SK-N-SH (cell line): ENCODE measurements at regions not wholly inside any gene's neighbourhood (a gene's known extent, or its start where the extent isn't known, plus 50 kb on each side); places are given as distances from the start of the nearest gene placed in this dataset.

Experiments
- CTCF ChIA-PET: fragments of 300-600, 350-600 bp; formaldehyde crosslinking; extraction: SDS; loops from one replicate; lab custom pipeline; 2021; lab: Yijun Ruan, JAX
- POLR2A ChIA-PET: fragments of 350-600 bp; sonication (Branson Sonifier 250); formaldehyde crosslinking; extraction: SDS; loops from one replicate; lab custom pipeline; 2020; ENCODE audit warnings: antibody characterized with exemption, inconsistent platforms; lab: Yijun Ruan, JAX
- DNase-seq: peaks from one replicate; pipeline ENCODE4 v3.0.0; 2012
- H2AFZ ChIP-seq: fragments of 200-600 bp; sonication (generic); 2 replicates; pipeline ENCODE4 v1.8.1; 2016; ENCODE audit warnings: antibody characterized with exemption, mild to moderate bottlenecking, low read depth
- H3F3A ChIP-seq: fragments of 200-600 bp; sonication (generic); replicated peaks from 2 replicates; pipeline ENCODE3; 2016; ENCODE audit warnings: antibody characterized with exemption, mild to moderate bottlenecking; ENCODE audit not compliant: insufficient read depth
- H3K27ac ChIP-seq, 2 experiments: fragments of 200-500 bp in 1 of 2; fragments of 200-600 bp in 1 of 2; sonication (Bioruptor generic) in 1 of 2; sonication (generic), shearing (Covaris generic) in 1 of 2; 2 replicates each; pipeline versions ENCODE4 v1.5.1 to v1.6.1; 2014 to 2016; ENCODE audit warnings: low read depth in 2 of 2, inconsistent platforms in 1 of 2, low read length in 1 of 2, mild to moderate bottlenecking in 1 of 2, mixed read lengths in 1 of 2
- H3K27me3 ChIP-seq: fragments of 200-600 bp; sonication (generic), shearing (Covaris generic); 2 replicates; pipeline ENCODE4 v1.6.1; 2016; ENCODE audit warnings: mixed run types; ENCODE audit not compliant: insufficient read depth
- H3K36me3 ChIP-seq, 2 experiments: fragments of 200-500 bp in 1 of 2; fragments of 200-600 bp in 1 of 2; sonication (Bioruptor generic) in 1 of 2; sonication (generic) in 1 of 2; replicated peaks in 1 of 2; 2 replicates each; pipeline versions ENCODE3 to v1.5.1; 2014 to 2016; ENCODE audit warnings: low read length in 1 of 2, mild to moderate bottlenecking in 1 of 2; ENCODE audit not compliant: insufficient read depth in 2 of 2, control insufficient read depth in 1 of 2
- H3K4me1 ChIP-seq, 2 experiments: fragments of 200-500 bp in 1 of 2; fragments of 200-600 bp in 1 of 2; sonication (Bioruptor generic) in 1 of 2; sonication (generic), shearing (Covaris generic) in 1 of 2; 2 replicates each; pipeline versions ENCODE4 v1.5.1 to v1.6.1; 2014 to 2016; ENCODE audit warnings: low read depth in 1 of 2, low read length in 1 of 2, mixed run types in 1 of 2; ENCODE audit not compliant: insufficient read depth in 2 of 2, control insufficient read depth in 1 of 2
- H3K4me2 ChIP-seq: fragments of 200-600 bp; sonication (generic), shearing (Covaris generic); 2 replicates; pipeline ENCODE4 v1.6.1; 2017; ENCODE audit warnings: mixed run types
- H3K4me3 ChIP-seq, 2 experiments: fragments of 200-500 bp in 1 of 2; fragments of 200-600 bp in 1 of 2; sonication (Bioruptor generic) in 1 of 2; sonication (generic), shearing (Covaris generic) in 1 of 2; 2 replicates each; pipeline versions ENCODE4 v1.5.1 to v1.8.1; 2014 to 2016; ENCODE audit warnings: low read depth in 2 of 2, inconsistent platforms in 1 of 2, low read length in 1 of 2, mild to moderate bottlenecking in 1 of 2, mixed read lengths in 1 of 2, moderate library complexity in 1 of 2
- H3K79me2 ChIP-seq: fragments of 200-600 bp; sonication (generic); 2 replicates; pipeline ENCODE4 v1.8.1; 2017; ENCODE audit warnings: mild to moderate bottlenecking; ENCODE audit not compliant: insufficient read depth
- H3K9ac ChIP-seq: fragments of 200-600 bp; sonication (generic); 2 replicates; pipeline ENCODE4 v1.6.1; 2017; ENCODE audit warnings: mixed run types
- H3K9me2 ChIP-seq: fragments of 200-600 bp; sonication (generic); 2 replicates; pipeline ENCODE4 v1.6.1; 2017; ENCODE audit warnings: mixed run types
- H3K9me3 ChIP-seq: fragments of 200-600 bp; sonication (generic); 2 replicates; pipeline ENCODE4 v1.6.1; 2017; ENCODE audit warnings: mixed run types, mild to moderate bottlenecking, moderate library complexity
- H4K20me1 ChIP-seq: fragments of 200-600 bp; sonication (generic); 2 replicates; pipeline ENCODE4 v1.6.1; 2017; ENCODE audit warnings: mild to moderate bottlenecking, mixed run types; ENCODE audit not compliant: insufficient read depth
- CHD2 ChIP-seq: fragments of 150-350 bp; IDR thresholded peaks from 2 replicates; pipeline ENCODE4 v1.6.1; 2018; ENCODE audit warnings: low read length; ENCODE audit not compliant: partially characterized antibody
- EZH2phosphoT487 ChIP-seq: fragments of 200-600 bp; sonication (generic); IDR thresholded peaks from 2 replicates; pipeline ENCODE4 v1.6.1; 2017; ENCODE audit warnings: low read depth, mixed run types, mild to moderate bottlenecking, antibody characterized with exemption, moderate library complexity, borderline replicate concordance
- FOXM1 ChIP-seq: IDR thresholded peaks from 2 replicates; pipeline ENCODE4 v1.4.0; 2012; ENCODE audit warnings: low read depth, mild to moderate bottlenecking
- JUND ChIP-seq: IDR thresholded peaks from 2 replicates; pipeline ENCODE4 v1.4.0; 2012
- RXRA ChIP-seq: IDR thresholded peaks from 2 replicates; pipeline ENCODE4 v1.4.0; 2012; ENCODE audit warnings: low read depth, mild to moderate bottlenecking, borderline replicate concordance
- YY1 ChIP-seq: IDR thresholded peaks from 2 replicates; pipeline ENCODE4 v1.4.0; 2012; ENCODE audit warnings: low read depth, mild to moderate bottlenecking
- WGBS: methylation state at CpG from one replicate; pipeline ENCODE4 v1.1.6; 2017; ENCODE audit warnings: low lambda C conversion rate; 5-methylcytosine and 5-hydroxymethylcytosine counted together
- TF ChIP-seq, protein P1 (sequence below): IDR thresholded peaks from 2 replicates; pipeline ENCODE4 v1.4.0; 2012; ENCODE audit warnings: low read depth, borderline replicate concordance
- TF ChIP-seq, protein P2 (sequence below): fragments of 200-600 bp; sonication (generic); IDR thresholded peaks from 2 replicates; pipeline ENCODE4 v1.6.1; 2017; ENCODE audit warnings: antibody characterized with exemption, mild to moderate bottlenecking, moderate library complexity
- TF ChIP-seq, protein P3 (sequence below): fragments of 150-350 bp; IDR thresholded peaks from 2 replicates; pipeline ENCODE4 v1.6.1; 2017; ENCODE audit warnings: antibody characterized with exemption, low read length, low read depth, borderline replicate concordance

DNA sequence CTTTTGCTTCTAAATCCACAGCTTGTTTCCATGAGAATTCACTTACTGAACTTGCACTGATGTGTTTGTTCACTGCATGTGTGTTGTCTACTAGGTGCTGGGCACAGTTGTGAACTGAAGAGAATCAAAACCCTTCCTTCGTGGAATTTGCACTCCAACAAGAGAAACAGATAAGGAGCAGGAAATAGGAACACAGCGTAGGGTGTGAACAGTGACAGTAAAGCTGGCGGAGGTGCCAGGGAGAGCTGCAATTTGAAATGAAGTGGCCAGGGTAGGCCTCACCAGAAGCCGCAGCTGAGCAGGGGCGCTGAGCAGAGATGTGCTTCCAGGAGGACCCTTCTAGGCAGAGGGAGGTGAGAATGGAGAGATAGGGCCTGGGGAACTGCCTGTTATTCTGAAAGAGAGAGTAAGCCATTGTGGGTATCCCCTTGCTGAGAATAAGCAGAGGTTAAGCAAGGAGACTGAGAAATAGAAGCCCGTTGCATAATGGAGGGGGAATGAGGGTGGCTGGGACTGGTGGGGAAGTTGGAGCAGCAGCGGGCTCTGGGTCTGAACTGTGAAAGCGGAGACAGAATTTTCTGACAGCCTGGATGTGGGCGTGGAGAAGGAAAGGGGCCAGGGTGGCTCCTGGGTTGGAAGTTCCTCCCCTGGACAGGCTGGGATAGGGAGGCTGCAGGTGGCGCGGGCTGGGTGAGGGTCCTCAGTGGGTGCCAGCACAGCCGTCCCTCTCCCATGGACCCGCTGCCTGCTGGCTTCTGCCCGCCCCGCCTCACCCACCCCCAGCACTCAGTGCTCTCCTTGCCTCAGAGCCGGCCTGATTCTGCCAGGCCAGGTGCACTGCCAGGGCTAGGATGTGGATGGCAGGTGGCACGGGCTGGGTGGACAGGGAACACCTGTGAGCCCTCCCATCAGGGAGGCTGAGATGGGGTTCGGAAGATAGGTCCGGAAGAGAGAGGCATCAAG, 114.7 kb upstream of the AFDN start:
- DNase-seq, result peak; percentile 20

More for the DNA sequence above, 114.7 kb upstream of the AFDN start:
- CTCF ChIA-PET, result no interaction called here
- TF ChIP-seq FOXM1 (no peak), JUND (no peak), YY1 (no peak), EZH2phosphoT487 (no peak), RXRA (no peak), CHD2 (no peak)
- TF ChIP-seq, protein P1, sequence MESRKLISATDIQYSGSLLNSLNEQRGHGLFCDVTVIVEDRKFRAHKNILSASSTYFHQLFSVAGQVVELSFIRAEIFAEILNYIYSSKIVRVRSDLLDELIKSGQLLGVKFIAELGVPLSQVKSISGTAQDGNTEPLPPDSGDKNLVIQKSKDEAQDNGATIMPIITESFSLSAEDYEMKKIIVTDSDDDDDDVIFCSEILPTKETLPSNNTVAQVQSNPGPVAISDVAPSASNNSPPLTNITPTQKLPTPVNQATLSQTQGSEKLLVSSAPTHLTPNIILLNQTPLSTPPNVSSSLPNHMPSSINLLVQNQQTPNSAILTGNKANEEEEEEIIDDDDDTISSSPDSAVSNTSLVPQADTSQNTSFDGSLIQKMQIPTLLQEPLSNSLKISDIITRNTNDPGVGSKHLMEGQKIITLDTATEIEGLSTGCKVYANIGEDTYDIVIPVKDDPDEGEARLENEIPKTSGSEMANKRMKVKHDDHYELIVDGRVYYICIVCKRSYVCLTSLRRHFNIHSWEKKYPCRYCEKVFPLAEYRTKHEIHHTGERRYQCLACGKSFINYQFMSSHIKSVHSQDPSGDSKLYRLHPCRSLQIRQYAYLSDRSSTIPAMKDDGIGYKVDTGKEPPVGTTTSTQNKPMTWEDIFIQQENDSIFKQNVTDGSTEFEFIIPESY, result no peak
- TF ChIP-seq, protein P2, sequence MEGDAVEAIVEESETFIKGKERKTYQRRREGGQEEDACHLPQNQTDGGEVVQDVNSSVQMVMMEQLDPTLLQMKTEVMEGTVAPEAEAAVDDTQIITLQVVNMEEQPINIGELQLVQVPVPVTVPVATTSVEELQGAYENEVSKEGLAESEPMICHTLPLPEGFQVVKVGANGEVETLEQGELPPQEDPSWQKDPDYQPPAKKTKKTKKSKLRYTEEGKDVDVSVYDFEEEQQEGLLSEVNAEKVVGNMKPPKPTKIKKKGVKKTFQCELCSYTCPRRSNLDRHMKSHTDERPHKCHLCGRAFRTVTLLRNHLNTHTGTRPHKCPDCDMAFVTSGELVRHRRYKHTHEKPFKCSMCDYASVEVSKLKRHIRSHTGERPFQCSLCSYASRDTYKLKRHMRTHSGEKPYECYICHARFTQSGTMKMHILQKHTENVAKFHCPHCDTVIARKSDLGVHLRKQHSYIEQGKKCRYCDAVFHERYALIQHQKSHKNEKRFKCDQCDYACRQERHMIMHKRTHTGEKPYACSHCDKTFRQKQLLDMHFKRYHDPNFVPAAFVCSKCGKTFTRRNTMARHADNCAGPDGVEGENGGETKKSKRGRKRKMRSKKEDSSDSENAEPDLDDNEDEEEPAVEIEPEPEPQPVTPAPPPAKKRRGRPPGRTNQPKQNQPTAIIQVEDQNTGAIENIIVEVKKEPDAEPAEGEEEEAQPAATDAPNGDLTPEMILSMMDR, result no peak
- TF ChIP-seq, protein P3, sequence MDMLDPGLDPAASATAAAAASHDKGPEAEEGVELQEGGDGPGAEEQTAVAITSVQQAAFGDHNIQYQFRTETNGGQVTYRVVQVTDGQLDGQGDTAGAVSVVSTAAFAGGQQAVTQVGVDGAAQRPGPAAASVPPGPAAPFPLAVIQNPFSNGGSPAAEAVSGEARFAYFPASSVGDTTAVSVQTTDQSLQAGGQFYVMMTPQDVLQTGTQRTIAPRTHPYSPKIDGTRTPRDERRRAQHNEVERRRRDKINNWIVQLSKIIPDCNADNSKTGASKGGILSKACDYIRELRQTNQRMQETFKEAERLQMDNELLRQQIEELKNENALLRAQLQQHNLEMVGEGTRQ, result no peak
- no peaks in the 10 kb centered on the region for H3K36me3 ChIP-seq
- H3K4me3 ChIP-seq, result no peak overlapping the region
- no peak overlapping the region for H2AFZ ChIP-seq
- H3K79me2 ChIP-seq, result no peaks in the 10 kb centered on the region
- POLR2A ChIA-PET, result no interaction called here
- no peaks in the 10 kb centered on the region for H3F3A ChIP-seq
- no peaks in the 10 kb centered on the region for H3K9me3 ChIP-seq
- H3K27me3 ChIP-seq, result no peaks in the 10 kb centered on the region
- H3K27ac ChIP-seq, result no peak overlapping the region
- no peak overlapping the region for H3K4me2 ChIP-seq
- H3K4me1 ChIP-seq, result peaks cover 0 to 4% of the 10 kb centered on the region in 2 experiments; a peak in 1 of 4 replicates
- no peaks in the 10 kb centered on the region for H4K20me1 ChIP-seq
- WGBS, result 67% methylated on average over 13 of the region's 19 CpGs
- H3K9ac ChIP-seq, result no peak overlapping the region
- H3K9me2 ChIP-seq, result no peaks in the 10 kb centered on the region
